Mesendoderm (in vitro differentiated cells): ENCODE measurements at regions not wholly inside any gene's neighbourhood (a gene's known extent, or its start where the extent isn't known, plus 50 kb on each side); places are given as distances from the start of the nearest gene placed in this dataset.

Source experiments
- DNase-seq: peaks from one replicate; pipeline ENCODE4 v3.0.0; 2013
- H2AK5ac ChIP-seq: 2 replicates; pipeline ENCODE4 v1.6.1; 2013; ENCODE audit warnings: low read length, inconsistent platforms
- H2BK120ac ChIP-seq: 2 replicates; pipeline ENCODE4 v1.6.1; 2013; ENCODE audit warnings: low read depth, mild to moderate bottlenecking, low read length, moderate library complexity, mixed read lengths
- H2BK15ac ChIP-seq: replicated peaks from 2 replicates; pipeline ENCODE4 v1.6.1; 2013; ENCODE audit warnings: low read depth, mild to moderate bottlenecking, moderate library complexity
- H2BK5ac ChIP-seq: 2 replicates; pipeline ENCODE4 v1.6.1; 2013; ENCODE audit warnings: low read length, inconsistent platforms
- H3K18ac ChIP-seq: 2 replicates; pipeline ENCODE4 v1.6.1; 2013; ENCODE audit warnings: mild to moderate bottlenecking, low read length, mixed read lengths
- H3K23ac ChIP-seq: one replicate; pipeline ENCODE4 v1.6.1; 2013; ENCODE audit warnings: low read length
- H3K27ac ChIP-seq: 2 replicates; pipeline ENCODE4 v1.5.1; 2013; ENCODE audit warnings: low read depth, mild to moderate bottlenecking, inconsistent platforms, low read length, moderate library complexity
- H3K27me3 ChIP-seq: 2 replicates; pipeline ENCODE4 v1.6.1; 2013; ENCODE audit warnings: low read length, control low read depth, mild to moderate bottlenecking, inconsistent platforms; ENCODE audit not compliant: insufficient read depth, poor library complexity
- H3K36me3 ChIP-seq: 2 replicates; pipeline ENCODE4 v1.6.1; 2013; ENCODE audit warnings: low read length, inconsistent platforms; ENCODE audit not compliant: control insufficient read depth, insufficient read depth
- H3K4ac ChIP-seq: one replicate; pipeline ENCODE4 v1.6.1; 2013; ENCODE audit warnings: low read depth, mild to moderate bottlenecking, low read length, moderate library complexity
- H3K4me1 ChIP-seq: 2 replicates; pipeline ENCODE4 v1.6.1; 2013; ENCODE audit warnings: low read depth, low read length, inconsistent platforms; ENCODE audit not compliant: control insufficient read depth
- H3K4me2 ChIP-seq: 2 replicates; pipeline ENCODE4 v1.6.1; 2013; ENCODE audit warnings: low read length
- H3K4me3 ChIP-seq: 2 replicates; pipeline ENCODE4 v1.5.1; 2013; ENCODE audit warnings: mild to moderate bottlenecking, low read length
- H3K56ac ChIP-seq: one replicate; pipeline ENCODE4 v1.6.1; 2013; ENCODE audit warnings: low read length
- H3K79me1 ChIP-seq: 2 replicates; pipeline ENCODE4 v1.6.1; 2013; ENCODE audit warnings: low read length, inconsistent platforms
- H3K79me2 ChIP-seq: 2 replicates; pipeline ENCODE4 v1.6.1; 2013; ENCODE audit warnings: mild to moderate bottlenecking, low read length; ENCODE audit not compliant: control insufficient read depth, insufficient read depth
- H3K9ac ChIP-seq: 2 replicates; pipeline ENCODE4 v1.6.1; 2013; ENCODE audit warnings: low read length, inconsistent platforms
- H4K5ac ChIP-seq: one replicate; pipeline ENCODE4 v1.6.1; 2013; ENCODE audit warnings: low read length
- H4K8ac ChIP-seq: one replicate; pipeline ENCODE4 v1.6.1; 2013; ENCODE audit warnings: low read depth, mild to moderate bottlenecking, control low read depth, low read length, moderate library complexity
- WGBS: extraction: QIAGEN DNeasy Blood & Tissue Kit; methylation state at CpG from one replicate; pipeline ENCODE4 v1.1.7; 2013; ENCODE audit warnings: low lambda C conversion rate, missing lambda C conversion rate; ENCODE audit not compliant: insufficient coverage; ENCODE audit errors: extremely low coverage; 5-methylcytosine and 5-hydroxymethylcytosine counted together

DNA sequence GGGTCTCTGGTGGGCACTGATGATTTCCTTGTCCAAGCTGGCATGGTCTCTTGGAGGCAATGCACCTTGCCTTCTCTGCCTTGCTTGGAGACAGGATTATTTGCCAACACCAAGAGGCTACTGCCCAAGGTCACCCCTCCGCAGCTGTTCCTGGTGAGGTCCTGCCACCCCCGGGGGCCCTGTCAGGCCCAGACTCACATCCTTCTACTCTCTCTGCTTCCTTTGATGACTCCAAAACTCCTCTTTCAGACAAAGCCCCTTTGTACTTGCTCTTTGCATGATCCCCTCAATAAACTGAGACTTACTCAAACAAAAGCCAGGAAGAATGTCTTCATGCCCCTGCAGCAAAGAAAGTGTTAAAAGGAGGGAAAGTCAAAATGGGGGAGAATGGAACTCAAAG is 137.7 kb downstream of the MEX3B start:
- Histone ChIP-seq H2BK120ac (no peak overlapping the region), H2AK5ac (no peak overlapping the region), H3K4me2 (no peak overlapping the region), H3K9ac (no peak overlapping the region), H3K4ac (no peak overlapping the region), H3K18ac (no peak overlapping the region), H3K4me1 (peaks cover 3% of the 10 kb centered on the region), H3K27ac (no peak overlapping the region), H3K23ac (no peak overlapping the region), H3K36me3 (no peaks in the 10 kb centered on the region), H2BK5ac (no peak overlapping the region), H3K56ac (no peak overlapping the region), H2BK15ac (no peak overlapping the region), H3K79me1 (no peaks in the 10 kb centered on the region), H4K8ac (no peak overlapping the region), H3K79me2 (no peaks in the 10 kb centered on the region), H3K27me3 (no peaks in the 10 kb centered on the region), H4K5ac (no peak overlapping the region), H3K4me3 (no peak overlapping the region)
- DNase-seq = no peak
- no CpG with 5 or more reads among the region's 2 CpGs for WGBS

- Histone ChIP-seq H3K36me3 (no peaks in the 10 kb centered on the region), H3K18ac (no peak overlapping the region), H3K79me2 (no peaks in the 10 kb centered on the region), H3K4me1 (peaks cover 3% of the 10 kb centered on the region), H3K27ac (no peak overlapping the region), H2BK15ac (no peak overlapping the region), H3K4ac (no peak overlapping the region), H4K5ac (no peak overlapping the region), H2AK5ac (no peak overlapping the region), H3K9ac (no peak overlapping the region), H2BK5ac (no peak overlapping the region), H3K56ac (no peak overlapping the region), H3K4me3 (no peak overlapping the region), H3K79me1 (no peaks in the 10 kb centered on the region), H3K27me3 (no peaks in the 10 kb centered on the region), H3K4me2 (no peak overlapping the region), H2BK120ac (no peak overlapping the region), H4K8ac (no peak overlapping the region), H3K23ac (no peak overlapping the region)
- no peak for DNase-seq
- no CpG with 5 or more reads among the region's 1 CpG for WGBS
Observed at GRCh38 chr15:81907521-81907920, 138.3 kb downstream of the MEX3B start.

GRCh38 chr15:81905889-81906288 is 139.9 kb downstream of the MEX3B start:
- Histone ChIP-seq H3K4ac (no peak overlapping the region), H3K23ac (no peak overlapping the region), H3K27me3 (no peaks in the 10 kb centered on the region), H3K27ac (no peak overlapping the region), H3K79me1 (no peaks in the 10 kb centered on the region), H4K8ac (no peak overlapping the region), H3K56ac (no peak overlapping the region), H2BK5ac (no peak overlapping the region), H4K5ac (no peak overlapping the region), H2BK120ac (no peak overlapping the region), H3K9ac (no peak overlapping the region), H2BK15ac (no peak overlapping the region), H3K4me1 (peaks cover 1% of the 10 kb centered on the region), H3K4me3 (no peak overlapping the region), H3K79me2 (no peaks in the 10 kb centered on the region), H3K36me3 (no peaks in the 10 kb centered on the region), H3K18ac (no peak overlapping the region), H3K4me2 (no peak overlapping the region), H2AK5ac (no peak overlapping the region)
- no CpG with 5 or more reads among the region's 2 CpGs for WGBS
- DNase-seq = no peak

- no peak overlapping the region for H2BK5ac ChIP-seq
- H3K27me3 ChIP-seq = no peaks in the 10 kb centered on the region
- H2BK120ac ChIP-seq = no peak overlapping the region
- no peak overlapping the region for H3K4ac ChIP-seq
- H4K5ac ChIP-seq = no peak overlapping the region
- H3K9ac ChIP-seq = no peak overlapping the region
- H3K79me2 ChIP-seq = no peaks in the 10 kb centered on the region
- no peak overlapping the region for H4K8ac ChIP-seq
- no peak overlapping the region for H3K27ac ChIP-seq
- no peak overlapping the region for H3K56ac ChIP-seq
- no peak overlapping the region for H3K4me2 ChIP-seq
- H3K4me3 ChIP-seq = no peak overlapping the region
- H3K4me1 ChIP-seq = no peaks in the 10 kb centered on the region
- no peaks in the 10 kb centered on the region for H3K36me3 ChIP-seq
- H2BK15ac ChIP-seq = no peak overlapping the region
- DNase-seq = no peak
- no peak overlapping the region for H2AK5ac ChIP-seq
- WGBS = no CpG with 5 or more reads among the region's 5 CpGs
- H3K23ac ChIP-seq = no peak overlapping the region
- H3K18ac ChIP-seq = no peak overlapping the region
- H3K79me1 ChIP-seq = no peaks in the 10 kb centered on the region
Observed at GRCh38 chr15:81901319-81901718, 144.5 kb downstream of the MEX3B start.

DNA sequence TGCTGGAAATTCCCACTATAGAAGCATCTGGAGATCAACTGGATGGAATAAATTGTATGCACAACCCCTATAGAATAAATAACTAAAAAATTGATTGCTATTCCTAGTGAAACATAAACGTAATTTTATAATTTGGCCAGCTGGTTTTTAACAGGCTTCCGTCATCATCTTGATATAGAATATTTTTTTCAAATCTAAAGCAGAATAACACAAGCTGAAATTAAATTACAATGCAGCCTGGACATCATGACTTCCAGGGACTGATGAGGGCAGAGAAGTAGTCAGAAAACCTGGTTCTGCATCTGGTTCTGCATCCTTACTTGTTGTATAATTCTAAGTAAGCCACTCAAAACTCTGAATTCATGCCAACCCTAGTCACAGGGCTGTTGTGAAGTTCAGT is 146.1 kb downstream of the MEX3B start:
- H3K4me3 ChIP-seq = no peak overlapping the region
- no peaks in the 10 kb centered on the region for H3K79me2 ChIP-seq
- no peak for DNase-seq
- H3K4ac ChIP-seq = no peak overlapping the region
- H3K9ac ChIP-seq = no peak overlapping the region
- no peak overlapping the region for H4K5ac ChIP-seq
- H2BK5ac ChIP-seq = no peak overlapping the region
- no peak overlapping the region for H2AK5ac ChIP-seq
- H3K27me3 ChIP-seq = no peaks in the 10 kb centered on the region
- WGBS = no CpG with 5 or more reads among the region's 2 CpGs
- no peak overlapping the region for H3K23ac ChIP-seq
- H3K18ac ChIP-seq = no peak overlapping the region
- H2BK120ac ChIP-seq = no peak overlapping the region
- no peaks in the 10 kb centered on the region for H3K36me3 ChIP-seq
- H4K8ac ChIP-seq = no peak overlapping the region
- no peaks in the 10 kb centered on the region for H3K79me1 ChIP-seq
- no peaks in the 10 kb centered on the region for H3K4me1 ChIP-seq
- no peak overlapping the region for H3K27ac ChIP-seq
- H3K56ac ChIP-seq = no peak overlapping the region
- no peak overlapping the region for H2BK15ac ChIP-seq
- no peak overlapping the region for H3K4me2 ChIP-seq

GRCh38 chr15:81899024-81899423 is 146.8 kb downstream of the MEX3B start:
- Histone ChIP-seq H3K56ac (no peak overlapping the region), H3K4me3 (no peak overlapping the region), H3K18ac (no peak overlapping the region), H2BK15ac (no peak overlapping the region), H3K23ac (no peak overlapping the region), H3K9ac (no peak overlapping the region), H3K79me2 (no peaks in the 10 kb centered on the region), H4K5ac (no peak overlapping the region), H3K79me1 (no peaks in the 10 kb centered on the region), H3K4ac (no peak overlapping the region), H3K27me3 (no peaks in the 10 kb centered on the region), H4K8ac (no peak overlapping the region), H3K36me3 (no peaks in the 10 kb centered on the region), H3K27ac (no peak overlapping the region), H2BK5ac (no peak overlapping the region), H2AK5ac (no peak overlapping the region), H2BK120ac (no peak overlapping the region), H3K4me2 (no peak overlapping the region), H3K4me1 (no peaks in the 10 kb centered on the region)
- no CpG with 5 or more reads among the region's 2 CpGs for WGBS
- DNase-seq = no peak
